ENCODE measurements at regions not wholly inside any gene's neighbourhood (a gene's known extent, or its start where the extent isn't known, plus 50 kb on each side); places are given as distances from the start of the nearest gene placed in this dataset.

GRCh38 chr3:159892171-159892795, 96.4 kb upstream of the IL12A start:
- no peak for FAIRE-seq

GRCh38 chr3:159892801-159893200, 95.8 kb upstream of the IL12A start:
- FAIRE-seq: no peak

- FAIRE-seq: no peak
Observed at GRCh38 chr3:159894386-159894785, 94.2 kb upstream of the IL12A start.

GRCh38 chr3:159895430-159895829, 93.2 kb upstream of the IL12A start:
- no peak for FAIRE-seq

GRCh38 chr3:159896543-159896942, 92.1 kb upstream of the IL12A start:
- no peak for FAIRE-seq

GRCh38 chr3:159897331-159898075, 91.1 kb upstream of the IL12A start:
- FAIRE-seq: no peak

GRCh38 chr3:159898147-159898546, 90.5 kb upstream of the IL12A start:
- FAIRE-seq: no peak

- no peak for FAIRE-seq
Observed at GRCh38 chr3:159899166-159899565, 89.5 kb upstream of the IL12A start.

- no peak for FAIRE-seq
Observed at GRCh38 chr3:159902546-159903314, 85.9 kb upstream of the IL12A start.

GRCh38 chr3:159904455-159904854, 84.2 kb upstream of the IL12A start:
- FAIRE-seq: no peak

GRCh38 chr3:159904911-159905310, 83.7 kb upstream of the IL12A start:
- no peak for FAIRE-seq

GRCh38 chr3:159907828-159908227, 80.8 kb upstream of the IL12A start:
- FAIRE-seq: no peak

GRCh38 chr3:159910991-159911663, 77.5 kb upstream of the IL12A start:
- FAIRE-seq: no peak

- no peak for FAIRE-seq
Observed at GRCh38 chr3:159911664-159912037, 77.0 kb upstream of the IL12A start.

GRCh38 chr3:159913712-159914414, 74.8 kb upstream of the IL12A start:
- no peak for FAIRE-seq

GRCh38 chr3:159914426-159914825, 74.2 kb upstream of the IL12A start:
- no peak for FAIRE-seq

- FAIRE-seq: no peak
Observed at GRCh38 chr3:159916052-159916451, 72.6 kb upstream of the IL12A start.

- FAIRE-seq: no peak
Observed at GRCh38 chr3:159917141-159917540, 71.5 kb upstream of the IL12A start.

- FAIRE-seq: no peak
Observed at GRCh38 chr3:159919873-159920272, 68.8 kb upstream of the IL12A start.

GRCh38 chr3:159922193-159922840, 66.3 kb upstream of the IL12A start:
- no peak for FAIRE-seq

GRCh38 chr3:159922861-159923312, 65.7 kb upstream of the IL12A start:
- FAIRE-seq: no peak

GRCh38 chr3:159923336-159923735, 65.3 kb upstream of the IL12A start:
- no peak for FAIRE-seq
